ENCODE measurements at regions not wholly inside any gene's neighbourhood (a gene's known extent, or its start where the extent isn't known, plus 50 kb on each side); places are given as distances from the start of the nearest gene placed in this dataset.
A peak's percentile ranks its signal among the peaks of the same experiment; 100 is the strongest.

GRCh38 chr15:69852916-69853315 is 244.8 kb downstream of the TLE3 start:
- no peak for DNase-seq

GRCh38 chr15:69853544-69853951 is 244.2 kb downstream of the TLE3 start:
- no peak for DNase-seq

- DNase-seq = no peak
These were observed 243.7 kb downstream of the TLE3 start for GRCh38 chr15:69854001-69854400.

- no peak for DNase-seq
These were observed 243.1 kb downstream of the TLE3 start for GRCh38 chr15:69854521-69855181.

- no peak for DNase-seq
These were observed 242.3 kb downstream of the TLE3 start for GRCh38 chr15:69855258-69856000.

GRCh38 chr15:69857250-69857649 is 240.5 kb downstream of the TLE3 start:
- DNase-seq = no peak

GRCh38 chr15:69857686-69858391 is 239.9 kb downstream of the TLE3 start:
- peak; percentile 7 for DNase-seq

- no peak for DNase-seq
These were observed 239.3 kb downstream of the TLE3 start for GRCh38 chr15:69858456-69858855.

- no peak for DNase-seq
These were observed 237.9 kb downstream of the TLE3 start for GRCh38 chr15:69859866-69860265.

- DNase-seq = no peak
These were observed 237.4 kb downstream of the TLE3 start for GRCh38 chr15:69860321-69860720.

- DNase-seq = no peak
These were observed 236.8 kb downstream of the TLE3 start for GRCh38 chr15:69860921-69861320.

GRCh38 chr15:69861331-69862171 is 236.2 kb downstream of the TLE3 start:
- no peak for DNase-seq

GRCh38 chr15:69862540-69862939 is 235.2 kb downstream of the TLE3 start:
- no peak for DNase-seq

- DNase-seq = no peak
These were observed 234.3 kb downstream of the TLE3 start for GRCh38 chr15:69863446-69863845.

- no peak for DNase-seq
These were observed 232.3 kb downstream of the TLE3 start for GRCh38 chr15:69865369-69865768.

- no peak for DNase-seq
These were observed 229.0 kb downstream of the TLE3 start for GRCh38 chr15:69868756-69869155.

GRCh38 chr15:69869291-69869690 is 228.4 kb downstream of the TLE3 start:
- no peak for DNase-seq

GRCh38 chr15:69869881-69870505 is 227.7 kb downstream of the TLE3 start:
- DNase-seq = no peak

- DNase-seq = no peak
These were observed 226.1 kb downstream of the TLE3 start for GRCh38 chr15:69871511-69872134.

GRCh38 chr15:69873807-69874206 is 223.9 kb downstream of the TLE3 start:
- no peak for DNase-seq

- DNase-seq = no peak
These were observed 223.4 kb downstream of the TLE3 start for GRCh38 chr15:69874321-69874720.

Measured in CD4-positive, alpha-beta T cell treated with Interleukin-17A for 1 hour (primary cell).